ENCODE measurements at regions not wholly inside any gene's neighbourhood (a gene's known extent, or its start where the extent isn't known, plus 50 kb on each side); places are given as distances from the start of the nearest gene placed in this dataset.

- no peak for TF ChIP-seq POLR2A (IDR thresholded peaks at IDR 0.05)
- no peak for TF ChIP-seq CTCF (IDR thresholded peaks at IDR 0.05)
- TF ChIP-seq EP300 (IDR thresholded peaks at IDR 0.05), result no peak
- no peak for TF ChIP-seq POLR2AphosphoS5 (IDR thresholded peaks at IDR 0.05)
Observed at GRCh38 chr3:159238646-159239045, 436.8 kb downstream of the MFSD1 start.
